Heart left ventricle (tissue), 13 donors: ENCODE measurements at regions not wholly inside any gene's neighbourhood (a gene's known extent, or its start where the extent isn't known, plus 50 kb on each side); places are given as distances from the start of the nearest gene placed in this dataset.

ENCODE experiments used
- POLR2A ChIP-seq, 2 donors: fragments of 450-650 bp; IDR thresholded peaks; one replicate each; pipeline ENCODE4 v1.6.1; 2017; ENCODE audit warnings: antibody characterized with exemption in 2 of 2, mild to moderate bottlenecking in 2 of 2, moderate library complexity in 2 of 2
- TF ChIP-seq, protein P1 (sequence below), 12 donors: fragments of 200-600 bp; sonication (generic) in 4 of 12; IDR thresholded peaks; one replicate each; pipeline versions ENCODE4 v1.5.0 to v1.8.0; 2018 to 2022; ENCODE audit warnings: antibody characterized with exemption in 12 of 12, mild to moderate bottlenecking in 5 of 12
- donor health status: ischemic (EF 13 %, LVEDD 7.1; RV severe dilation, severe dysfunction).
- donor health status: DM: no; HTN: yes; CAD: no.
- donor health status: DM: no; HTN: no; CAD: no.
- donor health status: ischemic (EF 25% LVEDD 6.9; RV normal size, moderate dysfunction).
- donor health status: ischemic (EF 25% LVEDD 5.7; RV mildly dilated, moderate dysfunction).
- donor health status: ischemic (EF 35%, LVEDD 5.7; RV mildly dilated, moderate dysfunction).
- donor health status: nonischemic (EF 11% LVEDD 7.7; RV severe dilation, severe dysfunction).
- donor health status: DM: yes; HTN: yes; CAD: no.
- donor health status: PGD.
- donor health status: ischemic (EF 29% LVEDD 5.4; RV normal size, mild dysfunction).
- donor health status: nonischemic (EF 23%, LVEDD 6.1; RV moderate dilation, normal function).

DNA sequence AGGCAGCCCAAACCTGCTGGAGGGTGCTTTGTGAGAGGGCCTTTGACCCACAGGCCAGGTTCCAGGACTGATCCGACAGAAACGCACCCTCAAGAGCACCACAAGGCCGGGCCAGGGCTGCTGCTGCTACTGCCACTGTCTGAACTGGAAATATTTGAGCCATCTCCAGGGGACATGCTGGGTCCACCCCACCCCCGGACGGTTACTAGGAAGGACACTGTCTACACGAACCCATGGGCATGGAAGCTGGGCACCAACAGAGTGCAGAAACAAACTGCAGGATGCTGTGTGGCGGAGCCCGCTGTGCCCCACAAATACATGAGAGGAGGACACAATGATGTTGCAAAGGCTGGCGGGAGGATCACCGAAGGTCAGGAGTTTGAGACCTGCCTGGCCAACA is 283.7 kb downstream of the CTTN start:
- TF ChIP-seq, protein P1, sequence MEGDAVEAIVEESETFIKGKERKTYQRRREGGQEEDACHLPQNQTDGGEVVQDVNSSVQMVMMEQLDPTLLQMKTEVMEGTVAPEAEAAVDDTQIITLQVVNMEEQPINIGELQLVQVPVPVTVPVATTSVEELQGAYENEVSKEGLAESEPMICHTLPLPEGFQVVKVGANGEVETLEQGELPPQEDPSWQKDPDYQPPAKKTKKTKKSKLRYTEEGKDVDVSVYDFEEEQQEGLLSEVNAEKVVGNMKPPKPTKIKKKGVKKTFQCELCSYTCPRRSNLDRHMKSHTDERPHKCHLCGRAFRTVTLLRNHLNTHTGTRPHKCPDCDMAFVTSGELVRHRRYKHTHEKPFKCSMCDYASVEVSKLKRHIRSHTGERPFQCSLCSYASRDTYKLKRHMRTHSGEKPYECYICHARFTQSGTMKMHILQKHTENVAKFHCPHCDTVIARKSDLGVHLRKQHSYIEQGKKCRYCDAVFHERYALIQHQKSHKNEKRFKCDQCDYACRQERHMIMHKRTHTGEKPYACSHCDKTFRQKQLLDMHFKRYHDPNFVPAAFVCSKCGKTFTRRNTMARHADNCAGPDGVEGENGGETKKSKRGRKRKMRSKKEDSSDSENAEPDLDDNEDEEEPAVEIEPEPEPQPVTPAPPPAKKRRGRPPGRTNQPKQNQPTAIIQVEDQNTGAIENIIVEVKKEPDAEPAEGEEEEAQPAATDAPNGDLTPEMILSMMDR (IDR thresholded peaks at IDR 0.05), result no peak
- no peak for TF ChIP-seq POLR2A (IDR thresholded peaks at IDR 0.05)
